ENCODE measurements at regions not wholly inside any gene's neighbourhood (a gene's known extent, or its start where the extent isn't known, plus 50 kb on each side); places are given as distances from the start of the nearest gene placed in this dataset.
"Not testable (repeated sequence)": the region's sequence is repeated elsewhere in the genome, so short reads cannot be mapped to it uniquely, and the experiment has no call there.

DNA sequence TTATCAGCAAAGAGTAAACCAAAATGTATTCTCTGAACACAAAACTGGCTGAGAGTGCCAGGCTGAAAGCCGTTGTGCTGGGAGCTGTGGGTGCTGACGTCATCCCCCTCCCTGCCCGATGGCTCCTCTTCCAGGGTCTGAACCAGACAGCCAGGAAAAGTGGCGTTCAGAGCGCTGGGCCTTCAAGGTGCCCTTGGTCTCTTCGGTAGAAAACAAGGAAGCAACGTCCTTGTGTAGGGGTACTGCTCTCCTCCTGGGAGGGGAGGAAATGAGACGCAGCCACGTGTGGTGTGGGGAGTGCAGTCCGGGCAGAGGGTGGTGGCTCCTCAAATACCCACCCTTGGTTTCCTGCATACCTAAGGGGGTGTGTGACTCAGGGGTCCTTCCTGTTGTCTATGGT lies 394.7 kb downstream of the SEC14L1 start:
- no peak for DNase-seq (ENCODE audit: low read depth in 1 of 2, low spot score in 1 of 2)

DNA sequence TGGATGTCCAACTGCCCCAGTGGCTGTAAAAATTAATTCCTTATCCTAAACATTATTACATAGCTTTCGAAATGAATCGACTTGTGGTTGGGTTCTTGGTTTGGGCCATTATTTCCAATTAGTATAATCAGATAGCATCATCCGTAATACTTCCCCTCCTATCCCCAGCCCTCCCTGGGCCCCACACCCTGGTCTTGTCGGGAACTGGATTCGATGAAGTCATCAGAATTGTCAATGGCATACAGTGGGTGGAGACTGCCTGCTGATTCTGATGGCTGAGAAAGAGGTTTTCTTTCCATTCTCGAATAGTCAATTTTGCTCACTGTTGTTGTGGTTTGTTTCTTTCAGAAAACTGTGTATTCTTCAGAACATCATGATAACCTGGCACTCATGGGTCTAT lies 395.1 kb downstream of the SEC14L1 start:
- DNase-seq (ENCODE audit: low read depth in 1 of 2, low spot score in 1 of 2): no peak

DNA sequence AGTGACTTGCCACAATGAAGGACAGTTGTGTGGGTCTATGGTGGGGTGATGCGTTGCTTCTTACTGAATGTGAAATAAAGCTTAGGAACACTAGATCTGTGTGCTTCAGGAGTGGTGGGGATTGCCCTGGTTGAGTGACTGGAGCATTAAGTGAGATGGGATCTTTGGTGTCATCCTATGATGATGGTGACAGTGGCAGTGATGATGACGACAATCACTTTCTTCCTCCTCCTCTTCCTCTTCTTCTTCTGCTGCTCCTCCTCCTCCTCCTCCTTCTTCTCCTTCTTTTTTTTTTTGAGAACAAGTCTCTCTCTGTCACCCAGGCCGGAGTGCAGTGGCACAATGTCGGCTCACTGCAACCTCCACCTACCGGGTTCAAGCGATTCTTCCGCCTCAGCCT lies 396.8 kb downstream of the SEC14L1 start:
- DNase-seq (ENCODE audit: low read depth in 1 of 2, low spot score in 1 of 2): no peak

DNA sequence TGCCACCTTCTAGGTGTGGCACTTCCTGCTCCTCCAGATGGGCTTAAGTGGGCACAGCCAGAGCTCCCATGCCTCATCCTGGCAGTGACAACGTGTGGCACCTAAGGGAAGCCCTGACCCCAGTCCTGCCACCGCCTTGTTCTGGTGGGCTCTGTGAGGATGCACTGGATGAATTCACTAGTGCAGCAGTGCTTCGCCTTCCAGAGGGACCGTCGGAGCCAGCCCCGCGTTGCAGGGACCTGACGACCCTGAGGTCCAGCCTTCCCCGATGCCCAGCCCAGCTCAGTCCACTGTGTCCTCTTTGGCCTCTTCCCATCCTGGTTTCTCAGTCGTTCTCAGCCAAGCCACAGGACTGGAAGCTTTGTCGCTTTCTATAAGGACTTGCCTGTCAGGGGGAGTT lies 399.8 kb downstream of the SEC14L1 start:
- DNase-seq (ENCODE audit: low read depth in 1 of 2, low spot score in 1 of 2): no peak

DNA sequence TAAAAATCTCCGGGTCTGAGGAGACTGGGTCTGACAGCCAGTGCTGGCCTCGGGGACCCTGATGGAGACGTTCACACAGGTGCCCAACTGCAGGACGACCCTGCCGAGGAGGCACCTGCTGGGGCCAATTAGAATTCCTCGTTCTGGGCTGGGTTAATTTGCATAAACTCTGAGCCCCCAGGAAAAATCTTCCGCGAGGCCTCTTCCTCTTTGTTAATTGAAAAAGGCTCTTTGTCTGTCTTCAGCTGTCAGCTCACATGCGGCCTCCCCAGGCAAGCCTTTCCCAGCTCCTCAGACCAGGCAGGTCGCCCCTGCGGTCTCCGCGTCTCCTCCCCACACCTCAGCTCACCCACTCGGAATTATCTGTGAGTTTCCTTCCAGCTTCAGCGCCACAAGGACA lies 400.2 kb downstream of the SEC14L1 start:
- no peak for DNase-seq (ENCODE audit: low read depth in 1 of 2, low spot score in 1 of 2)

DNA sequence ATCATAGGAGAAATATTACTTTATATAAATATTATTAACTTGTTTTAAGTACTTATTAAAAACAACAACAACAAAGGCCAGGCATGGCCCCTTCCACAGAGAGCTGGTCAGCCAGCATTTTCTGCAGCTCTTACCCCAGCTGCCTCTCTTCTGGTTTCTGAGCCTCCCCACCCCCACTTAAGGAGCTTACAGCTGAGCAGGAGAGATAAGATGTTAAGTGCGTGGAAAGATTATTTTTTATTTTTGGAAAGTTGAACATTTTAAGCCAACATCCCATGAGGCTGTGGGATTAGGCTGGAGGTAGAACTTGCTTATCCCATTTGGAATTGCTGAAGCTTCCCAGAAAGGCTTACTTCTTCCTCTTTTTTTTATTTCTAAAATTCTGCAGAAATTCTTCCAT lies 401.2 kb downstream of the SEC14L1 start:
- no peak for DNase-seq (ENCODE audit: low read depth in 1 of 2, low spot score in 1 of 2)

DNA sequence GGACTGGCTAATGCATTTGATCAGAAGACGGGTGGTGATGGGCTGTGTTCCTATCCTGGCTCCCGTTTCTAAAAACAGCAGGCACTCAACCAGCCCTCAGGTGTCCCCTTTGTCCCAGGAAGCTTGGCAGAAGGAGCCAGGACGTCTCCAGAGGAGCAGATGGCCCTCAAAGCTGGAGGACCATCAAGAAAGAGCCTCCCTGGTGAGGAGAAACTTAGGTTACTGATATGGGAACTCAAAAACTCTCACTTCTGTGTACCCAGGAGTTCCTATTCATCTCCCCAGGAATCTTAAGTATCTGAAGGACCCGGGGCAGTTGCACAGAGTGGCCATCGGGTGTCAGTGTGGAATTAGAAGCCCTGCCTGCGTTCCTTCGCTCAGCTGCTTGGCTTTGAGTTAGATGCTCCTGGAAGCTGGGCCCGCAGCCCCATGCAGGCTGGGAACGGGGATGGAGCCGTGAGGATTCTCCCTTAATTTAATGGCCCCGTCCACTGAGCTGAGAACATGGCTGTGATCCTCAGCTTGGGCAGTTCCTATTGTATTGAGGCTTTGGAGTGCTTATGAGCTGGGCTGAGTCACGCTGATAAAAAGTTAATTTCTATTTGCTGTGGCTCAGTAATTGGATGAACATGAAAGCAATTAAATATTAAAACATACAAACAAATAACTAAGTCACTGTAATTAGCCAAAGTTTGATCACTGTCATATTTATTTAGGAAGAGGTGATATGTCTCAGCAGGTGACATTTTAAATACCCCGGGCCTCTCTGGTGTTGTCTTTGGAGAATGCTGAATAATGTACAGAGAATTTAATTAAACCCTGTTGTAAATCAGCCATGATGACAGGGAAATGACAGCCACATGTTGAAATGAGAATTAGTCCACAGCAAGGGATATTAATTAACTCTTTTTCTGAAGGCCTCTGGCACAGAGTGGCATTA lies 402.1 kb downstream of the SEC14L1 start:
- peak; percentile 31 to 35 for DNase-seq (ENCODE audit: low read depth in 1 of 2, low spot score in 1 of 2)

DNA sequence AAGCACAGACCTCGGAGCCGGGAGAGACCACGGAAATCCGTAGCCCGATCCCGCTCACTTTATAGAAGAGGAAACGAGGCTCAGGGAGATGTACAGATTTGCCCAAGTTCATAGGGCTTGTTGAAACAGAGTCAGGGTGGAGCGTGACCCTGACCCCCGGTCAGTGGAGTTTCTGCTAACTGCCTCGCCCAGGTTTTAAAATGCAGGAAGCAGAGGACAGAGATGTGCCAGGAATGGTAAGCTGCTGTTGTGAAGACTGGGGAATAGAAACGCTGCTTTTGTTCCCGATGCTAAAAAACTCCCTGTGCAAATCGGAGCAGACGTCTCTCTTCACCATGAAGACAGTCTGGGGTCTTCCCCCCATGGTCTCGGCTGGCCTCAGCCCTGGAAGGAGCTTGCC lies 403.0 kb downstream of the SEC14L1 start:
- DNase-seq (ENCODE audit: low read depth in 1 of 2, low spot score in 1 of 2): no peak

DNA sequence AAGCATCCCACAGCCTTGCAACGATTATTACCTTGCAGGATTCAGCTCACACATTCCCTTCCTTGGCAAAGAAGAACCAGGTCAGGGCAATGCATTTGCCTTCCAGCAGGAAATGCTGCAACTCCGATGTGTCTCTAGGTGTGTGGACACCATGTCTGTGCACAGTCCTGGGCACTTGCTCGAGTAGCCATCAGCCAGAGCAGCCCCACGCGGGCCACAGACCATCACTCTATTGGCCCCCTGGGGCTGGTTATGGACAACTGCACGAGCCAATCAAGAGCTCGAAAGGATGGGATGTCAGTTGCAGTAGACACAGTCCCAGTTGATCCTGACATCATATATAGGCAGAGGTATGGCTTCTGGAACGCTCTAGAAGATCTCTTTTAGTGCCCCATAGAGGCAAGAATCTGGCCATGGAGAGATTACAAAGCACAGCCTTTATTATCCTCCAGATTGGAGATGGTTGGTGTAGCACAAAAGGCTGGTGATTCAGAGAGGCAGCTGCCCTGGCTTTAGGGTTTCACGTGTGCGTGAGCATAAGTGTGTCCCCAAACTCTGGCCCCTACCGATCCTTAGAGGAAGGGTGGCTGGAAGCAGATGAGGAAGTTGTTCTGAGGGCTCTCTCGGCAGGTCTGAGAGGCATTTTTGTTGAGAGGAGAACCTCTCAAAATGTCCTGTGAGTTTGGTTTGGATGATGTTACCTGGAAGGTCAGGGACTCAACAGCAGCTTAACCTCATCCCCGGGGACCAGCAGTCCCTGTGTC lies 403.8 kb downstream of the SEC14L1 start:
- DNase-seq (ENCODE audit: low read depth in 1 of 2, low spot score in 1 of 2): no peak

DNA sequence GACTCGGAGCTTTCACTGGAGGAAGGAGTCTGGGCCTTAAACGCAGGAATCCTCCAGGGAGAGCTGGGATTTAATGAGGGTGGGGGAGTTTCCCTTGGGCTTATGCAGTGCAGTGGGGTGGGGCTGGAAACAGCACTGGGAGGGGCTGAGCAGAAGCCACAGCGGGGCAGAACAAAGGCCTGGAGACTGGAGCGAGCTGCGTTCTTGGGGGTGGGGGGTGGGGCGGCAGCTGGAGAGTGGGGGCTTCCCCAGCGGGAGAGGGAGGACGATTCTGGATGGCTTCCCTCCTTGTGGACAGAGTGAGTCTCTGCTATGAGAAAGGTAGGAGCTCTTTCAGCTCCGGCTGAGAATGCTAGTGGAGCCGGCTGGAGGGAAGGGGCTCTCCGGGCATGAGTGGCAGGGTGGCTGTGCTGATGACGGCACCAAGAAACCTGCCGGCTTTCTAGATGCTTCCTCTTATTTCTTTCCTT lies 406.0 kb downstream of the SEC14L1 start:
- DNase-seq (ENCODE audit: low read depth in 1 of 2, low spot score in 1 of 2): no peak

DNA sequence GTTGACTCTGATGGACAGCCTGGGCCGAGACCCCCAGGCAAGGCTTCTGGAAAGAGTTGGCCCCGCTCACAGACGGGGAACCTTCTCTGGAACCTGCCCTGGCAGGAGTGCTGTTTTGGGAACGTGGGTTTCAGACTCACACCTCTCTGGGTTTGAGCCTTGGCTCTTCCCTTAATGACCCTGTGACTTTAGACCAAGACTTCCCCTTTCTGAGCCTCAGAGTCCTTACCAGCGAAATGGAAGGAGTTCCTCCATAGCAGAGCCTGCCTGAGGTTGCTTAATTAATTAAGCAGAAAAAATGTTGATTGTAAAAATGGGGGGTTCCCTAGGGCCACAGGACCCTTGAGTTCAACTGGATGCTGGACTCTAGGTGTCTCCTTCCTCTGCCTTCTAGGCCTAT lies 408.2 kb downstream of the SEC14L1 start:
- no peak for DNase-seq (ENCODE audit: low read depth in 1 of 2, low spot score in 1 of 2)

DNA sequence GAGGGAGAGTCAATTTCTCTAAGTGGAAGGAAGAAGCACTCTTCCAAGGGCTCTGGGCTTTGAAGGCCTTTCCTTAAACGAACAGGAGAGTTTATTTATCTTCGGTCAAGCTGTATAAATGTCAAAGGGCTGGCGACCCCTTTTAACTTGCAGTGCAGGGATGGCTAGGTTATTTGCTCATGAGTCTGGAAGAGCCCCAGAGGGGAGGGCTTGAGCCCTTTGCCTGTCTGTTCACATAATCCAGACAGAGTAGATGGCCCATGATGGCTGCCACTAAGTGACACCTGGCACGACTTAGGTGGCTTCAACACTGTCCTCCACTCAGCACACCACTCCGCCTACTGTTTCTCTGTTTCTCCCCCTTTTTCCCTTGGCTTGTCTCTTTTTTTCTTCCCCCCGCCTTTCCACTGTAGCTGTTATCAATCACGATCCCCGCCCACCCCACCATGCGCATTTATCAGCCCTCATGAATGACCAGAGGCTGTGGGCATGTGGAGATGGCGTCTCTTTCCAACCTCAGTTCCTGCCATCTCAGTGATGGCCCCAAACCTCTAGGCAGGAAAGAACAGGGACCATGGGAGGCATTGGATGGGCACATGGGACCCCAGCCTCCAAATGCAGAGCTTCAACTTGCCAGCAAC lies 408.7 kb upstream of the TNRC6C start:
- no peak for DNase-seq (ENCODE audit: low read depth in 1 of 2, low spot score in 1 of 2)

DNA sequence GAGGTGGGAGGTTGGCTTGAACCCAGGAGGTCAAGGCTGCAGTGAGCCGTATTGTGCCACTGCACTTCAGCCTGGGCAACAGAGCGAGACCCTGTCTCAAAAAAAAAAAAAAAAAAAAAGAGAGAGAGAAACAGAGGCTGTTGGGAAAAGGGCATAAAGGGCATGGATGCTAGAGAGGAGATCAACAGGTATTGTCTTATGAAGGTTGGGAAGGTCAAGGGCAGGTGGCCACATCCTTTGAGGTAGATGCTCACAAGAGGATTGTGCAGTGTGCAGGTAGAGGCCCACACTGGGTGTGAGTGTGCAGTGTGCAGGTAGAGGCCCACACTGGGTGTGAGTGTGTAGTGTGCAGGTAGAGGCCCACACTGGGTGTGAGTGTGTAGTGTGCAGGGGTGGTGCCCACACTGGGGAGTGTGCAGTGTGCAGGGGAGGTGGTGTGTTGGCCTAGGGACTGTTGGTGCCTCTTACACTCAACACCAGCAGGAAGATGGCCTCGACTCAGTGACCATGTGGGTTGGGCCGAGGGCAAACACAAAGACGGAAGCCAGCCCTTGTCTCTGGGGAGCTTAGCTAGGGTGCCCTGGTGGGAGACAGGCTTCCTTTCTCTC lies 404.9 kb upstream of the TNRC6C start:
- DNase-seq (ENCODE audit: low read depth in 1 of 2, low spot score in 1 of 2): no peak

DNA sequence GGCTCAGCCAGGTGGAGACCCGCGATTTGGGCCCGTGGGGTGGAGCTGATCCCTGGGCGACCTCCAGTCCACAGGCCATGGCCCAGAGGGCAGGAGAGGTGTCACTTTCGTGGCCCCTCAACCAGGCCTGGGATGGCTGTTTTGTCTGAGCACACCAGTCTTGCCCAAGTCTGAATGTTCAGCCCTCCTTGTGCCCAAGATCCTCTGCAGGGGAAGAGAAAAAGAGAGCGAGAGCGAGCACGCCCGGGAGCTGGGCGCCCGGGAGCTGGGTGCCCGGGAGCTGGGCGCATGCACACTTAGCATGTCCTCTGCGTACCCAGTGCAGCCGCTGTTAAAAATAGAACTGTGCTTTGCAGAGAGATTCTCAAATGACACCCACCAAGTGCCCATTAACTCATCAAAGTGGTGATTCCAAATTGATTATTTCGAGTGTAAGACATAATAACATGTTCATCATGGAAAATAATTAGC lies 403.3 kb upstream of the TNRC6C start:
- DNase-seq (ENCODE audit: low read depth in 1 of 2, low spot score in 1 of 2): no peak

DNA sequence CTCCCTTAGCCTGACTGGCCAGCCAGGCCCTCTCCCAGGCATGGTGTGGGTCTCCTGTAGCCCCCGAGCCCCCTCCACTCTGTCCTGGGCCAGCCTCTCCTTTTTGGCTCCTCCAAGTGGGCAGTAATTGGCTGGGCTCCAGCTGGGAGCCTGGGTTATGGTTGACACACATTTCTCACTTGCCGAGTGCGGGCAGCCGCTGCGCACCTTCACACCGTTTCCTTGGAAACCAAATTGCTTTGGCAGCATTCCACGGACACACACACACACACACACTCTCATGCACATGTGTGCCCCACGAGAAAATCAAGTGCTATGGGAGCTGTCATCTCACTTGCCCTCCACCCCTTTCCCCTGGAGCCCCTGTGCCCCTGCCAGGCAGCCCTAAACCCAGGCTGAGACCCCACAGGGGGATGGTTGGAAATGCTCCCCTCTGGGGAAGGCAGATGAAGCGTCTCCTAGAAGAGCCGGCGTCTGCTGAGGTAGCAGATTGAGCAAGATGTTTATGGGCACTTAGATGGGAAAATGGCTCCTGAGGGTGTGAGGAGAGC lies 402.7 kb upstream of the TNRC6C start:
- DNase-seq (ENCODE audit: low read depth in 1 of 2, low spot score in 1 of 2): no peak

DNA sequence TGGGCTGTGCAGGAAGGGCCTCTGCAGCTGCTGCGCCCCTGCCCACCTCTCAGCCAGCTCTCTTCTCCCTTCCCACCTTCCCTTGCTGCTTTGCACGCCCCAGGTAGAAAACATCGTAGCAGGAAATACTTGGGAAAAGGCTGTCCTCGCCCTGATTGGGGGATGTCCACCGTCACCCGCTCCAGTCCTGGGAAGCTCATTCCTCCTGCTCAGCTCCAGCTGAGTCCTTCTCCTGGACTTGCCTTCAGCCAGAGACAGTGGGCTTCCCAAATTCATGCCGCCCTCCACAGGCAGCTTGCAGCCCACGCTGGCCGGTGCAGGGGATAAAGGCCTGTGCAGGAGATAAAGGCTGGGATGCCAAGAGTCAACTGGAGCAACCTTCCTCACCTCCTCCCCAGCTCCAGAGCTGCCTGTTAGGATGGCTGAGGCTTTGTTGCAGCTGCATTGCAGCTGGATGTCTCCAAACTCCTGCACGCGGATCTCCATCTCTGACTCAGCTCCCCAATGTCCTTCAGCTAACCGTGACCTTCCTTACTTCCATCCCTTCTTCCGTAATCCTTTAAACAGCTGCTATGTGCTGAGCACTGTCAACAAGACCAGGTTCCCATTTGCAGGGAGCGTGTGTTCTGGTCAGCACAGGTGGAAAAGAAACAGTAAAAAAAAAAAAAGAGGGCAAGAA lies 402.0 kb upstream of the TNRC6C start:
- DNase-seq (ENCODE audit: low read depth in 1 of 2, low spot score in 1 of 2): no peak

DNA sequence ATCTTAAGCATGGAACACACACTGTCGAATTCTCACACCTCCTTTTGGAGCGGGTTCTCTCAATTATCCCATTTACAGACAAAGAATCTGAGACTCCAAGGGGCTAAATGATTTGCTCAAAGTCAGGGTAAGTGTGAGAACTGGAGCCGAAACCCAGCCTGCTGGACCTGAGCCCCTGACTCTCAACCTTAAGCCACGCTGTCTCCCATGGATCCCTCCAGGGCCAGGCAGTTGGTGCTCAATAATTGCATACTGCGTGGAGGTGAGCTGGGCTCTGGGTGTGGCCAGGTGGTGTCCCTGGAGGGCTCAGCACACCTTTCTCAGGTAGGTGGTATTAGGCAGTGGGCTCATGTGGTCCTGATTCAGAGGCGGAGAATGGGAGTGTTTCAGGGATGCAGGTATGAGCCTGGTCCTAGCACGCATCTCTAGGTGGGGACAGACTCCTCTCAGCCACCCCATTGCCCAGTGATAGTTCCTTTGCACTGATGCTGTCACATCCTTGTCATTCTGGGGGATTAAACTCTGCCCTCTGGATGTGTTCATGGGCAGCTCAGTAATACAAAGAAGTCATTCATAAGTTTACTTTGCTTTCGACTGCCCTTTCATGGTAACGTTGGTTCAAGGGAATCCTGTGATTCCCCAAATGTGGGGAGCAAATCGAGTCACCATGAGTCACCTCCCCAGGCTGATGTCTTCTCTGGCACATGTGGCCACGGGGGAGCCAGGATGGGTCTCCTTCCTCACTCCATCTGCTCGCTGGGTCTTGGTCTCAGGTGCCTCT lies 399.5 kb upstream of the TNRC6C start:
- DNase-seq (ENCODE audit: low read depth in 1 of 2, low spot score in 1 of 2): no peak

DNA sequence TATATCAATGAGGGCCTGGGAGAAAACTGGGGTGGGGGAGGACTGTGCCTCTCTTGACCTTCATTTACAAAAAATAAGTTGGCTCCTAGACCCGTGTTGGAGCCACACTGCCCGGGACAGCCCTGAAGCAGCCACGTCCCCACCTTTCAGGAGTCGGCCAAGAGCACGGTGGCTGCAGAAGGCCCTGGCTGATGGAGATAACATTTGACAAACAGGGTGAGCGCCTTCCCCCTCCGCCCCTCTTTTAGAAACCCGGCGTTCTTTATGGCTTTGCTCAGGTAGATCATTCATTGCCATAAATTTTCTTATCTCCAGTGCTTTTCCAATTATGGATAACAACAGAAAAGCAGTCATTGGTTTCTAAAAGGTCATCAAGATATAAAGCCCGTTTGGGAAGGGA lies 398.1 kb upstream of the TNRC6C start:
- DNase-seq (ENCODE audit: low read depth in 1 of 2, low spot score in 1 of 2): no peak

DNA sequence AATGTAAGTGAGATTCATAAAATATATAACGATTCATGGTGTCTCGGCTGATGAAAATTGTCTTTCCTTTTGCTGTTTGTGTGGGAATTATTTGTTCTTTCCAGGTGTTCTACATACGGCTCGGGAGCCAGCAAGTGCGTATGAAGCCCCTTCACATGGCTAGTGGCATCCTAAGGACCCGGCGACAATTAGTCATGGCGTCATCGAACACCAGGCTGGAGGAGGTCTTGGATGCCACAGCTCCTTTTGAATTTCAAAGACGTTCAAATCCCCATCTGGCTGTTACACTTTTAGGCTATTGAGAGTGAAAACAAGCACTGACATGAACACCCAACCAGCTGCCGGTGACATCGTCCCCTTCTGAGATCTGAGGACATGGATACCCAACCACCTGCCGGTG lies 397.7 kb upstream of the TNRC6C start:
- DNase-seq (ENCODE audit: low read depth in 1 of 2, low spot score in 1 of 2): no peak

DNA sequence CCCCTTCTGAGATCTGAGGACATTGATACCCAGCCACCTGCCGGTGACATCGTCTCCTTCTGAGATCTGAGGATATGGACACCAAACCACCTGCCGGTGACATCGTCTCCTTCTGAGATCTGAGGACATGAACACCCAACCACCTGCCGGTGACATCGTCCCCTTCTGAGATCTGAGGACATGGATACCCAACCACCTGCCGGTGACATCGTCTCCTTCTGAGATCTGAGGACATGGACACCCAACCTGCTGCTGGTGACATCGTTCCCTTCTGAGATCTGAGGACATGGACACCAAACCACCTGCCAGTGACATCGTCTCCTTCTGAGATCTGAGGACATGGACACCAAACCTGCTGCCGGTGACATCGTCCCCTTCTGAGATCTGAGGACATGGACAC lies 396.1 kb upstream of the TNRC6C start:
- not testable (repeated sequence) for DNase-seq (ENCODE audit: low read depth in 1 of 2, low spot score in 1 of 2)
